MM.1S (cell line): ENCODE measurements at regions not wholly inside any gene's neighbourhood (a gene's known extent, or its start where the extent isn't known, plus 50 kb on each side); places are given as distances from the start of the nearest gene placed in this dataset.
"Not testable (repeated sequence)": the region's sequence is repeated elsewhere in the genome, so short reads cannot be mapped to it uniquely, and the experiment has no call there.

ENCODE experiments used
- DNase-seq: peaks from one replicate; pipeline ENCODE4 v3.0.0-alpha.2; 2015
- H2AFZ ChIP-seq: fragments of 300-600 bp; sonication (generic); 2 replicates; pipeline ENCODE4 v1.6.0; 2016; ENCODE audit warnings: antibody characterized with exemption, low read length
- H3F3A ChIP-seq: fragments of 300-600 bp; sonication (generic); 2 replicates; pipeline ENCODE4 v1.6.1; 2016; ENCODE audit warnings: mild to moderate bottlenecking, antibody characterized with exemption, low read length, moderate library complexity, mixed read lengths; ENCODE audit not compliant: insufficient read depth
- H3K27ac ChIP-seq: fragments of 300-600 bp; sonication (generic); 2 replicates; pipeline ENCODE4 v1.5.1; 2016; ENCODE audit warnings: mild to moderate bottlenecking, low read length
- H3K27me3 ChIP-seq: fragments of 300-600 bp; sonication (generic); replicated peaks from 2 replicates; pipeline ENCODE4 v1.6.0; 2016; ENCODE audit warnings: low read length; ENCODE audit not compliant: insufficient read depth
- H3K36me3 ChIP-seq: fragments of 300-600 bp; sonication (generic); replicated peaks from 2 replicates; pipeline ENCODE4 v1.6.1; 2016; ENCODE audit warnings: mild to moderate bottlenecking, low read length, mixed read lengths; ENCODE audit not compliant: insufficient read depth
- H3K4me1 ChIP-seq: fragments of 300-600 bp; sonication (generic); 2 replicates; pipeline ENCODE4 v1.6.1; 2016; ENCODE audit warnings: low read length, mixed read lengths
- H3K4me2 ChIP-seq: fragments of 300-600 bp; sonication (generic); 2 replicates; pipeline ENCODE4 v1.6.0; 2016; ENCODE audit warnings: low read depth, low read length
- H3K4me3 ChIP-seq: fragments of 300-600 bp; sonication (generic); 2 replicates; pipeline ENCODE4 v1.5.1; 2016; ENCODE audit warnings: low read length, mixed read lengths
- H3K79me2 ChIP-seq: fragments of 300-600 bp; sonication (generic); 2 replicates; pipeline ENCODE4 v1.6.1; 2016; ENCODE audit warnings: mixed run types, low read length, mixed read lengths
- H3K9ac ChIP-seq: fragments of 300-600 bp; sonication (generic); 2 replicates; pipeline ENCODE4 v1.6.1; 2016; ENCODE audit warnings: low read length, mixed read lengths
- H3K9me2 ChIP-seq: fragments of 300-600 bp; sonication (generic); replicated peaks from 2 replicates; pipeline ENCODE4 v1.6.1; 2016; ENCODE audit warnings: mild to moderate bottlenecking, low read length, mixed read lengths; ENCODE audit not compliant: insufficient read depth
- H3K9me3 ChIP-seq: fragments of 300-600 bp; sonication (generic); replicated peaks from 2 replicates; pipeline ENCODE4 v1.6.1; 2016; ENCODE audit warnings: mild to moderate bottlenecking, low read length, mixed read lengths; ENCODE audit not compliant: insufficient read depth
- H4K20me1 ChIP-seq: fragments of 300-600 bp; sonication (generic); 2 replicates; pipeline ENCODE4 v1.6.1; 2016; ENCODE audit warnings: mild to moderate bottlenecking, low read length, moderate library complexity, mixed read lengths; ENCODE audit not compliant: insufficient read depth
- CTCF ChIP-seq: fragments of 300-600 bp; sonication (generic); IDR thresholded peaks from 2 replicates; pipeline ENCODE4 v1.5.1; 2016; ENCODE audit warnings: antibody characterized with exemption, low read length, mixed read lengths
- EZH2 ChIP-seq: fragments of 300-600 bp; sonication (generic); optimal IDR thresholded peaks from 2 replicates; pipeline ENCODE3; 2017; ENCODE audit warnings: low read depth, mild to moderate bottlenecking, antibody characterized with exemption, low read length, mixed read lengths
- EZH2phosphoT487 ChIP-seq: fragments of 300-600 bp; sonication (generic); IDR thresholded peaks from 2 replicates; pipeline ENCODE4 v1.6.1; 2018; ENCODE audit warnings: antibody characterized with exemption, low read length

- Histone ChIP-seq H3K9me3 (no peaks in the 10 kb centered on the region), H3K9me2 (no peaks in the 10 kb centered on the region), H2AFZ (no peak overlapping the region), H3K36me3 (no peaks in the 10 kb centered on the region), H4K20me1 (no peaks in the 10 kb centered on the region), H3K4me1 (no peaks in the 10 kb centered on the region), H3K9ac (no peak overlapping the region), H3F3A (no peaks in the 10 kb centered on the region), H3K79me2 (no peaks in the 10 kb centered on the region), H3K27ac (no peak overlapping the region), H3K4me3 (no peak overlapping the region), H3K4me2 (no peak overlapping the region), H3K27me3 (no peaks in the 10 kb centered on the region)
- TF ChIP-seq EZH2phosphoT487 (no peak), CTCF (no peak), EZH2 (no peak)
- no peak for DNase-seq
Observed at GRCh38 chr2:156229724-156230362, 102.7 kb downstream of the NR4A2 start.

GRCh38 chr2:156223328-156223727 lies 109.2 kb downstream of the NR4A2 start:
- not testable (repeated sequence) for H3F3A ChIP-seq, DNase-seq, H3K4me3 ChIP-seq, H2AFZ ChIP-seq, H3K4me2 ChIP-seq, H3K9me2 ChIP-seq, H4K20me1 ChIP-seq, H3K9ac ChIP-seq, H3K79me2 ChIP-seq, H3K27ac ChIP-seq, H3K27me3 ChIP-seq, H3K9me3 ChIP-seq, H3K4me1 ChIP-seq, H3K36me3 ChIP-seq

GRCh38 chr2:156221703-156222102 lies 110.8 kb downstream of the NR4A2 start:
- no peak overlapping the region for H3K27ac ChIP-seq
- H3F3A ChIP-seq = no peaks in the 10 kb centered on the region
- no peak overlapping the region for H3K4me2 ChIP-seq
- no peak for DNase-seq
- H2AFZ ChIP-seq = no peak overlapping the region
- H3K4me1 ChIP-seq = no peaks in the 10 kb centered on the region
- H3K4me3 ChIP-seq = no peak overlapping the region
- no peaks in the 10 kb centered on the region for H3K79me2 ChIP-seq
- H3K9me3 ChIP-seq = no peaks in the 10 kb centered on the region
- H3K9ac ChIP-seq = no peak overlapping the region
- no peaks in the 10 kb centered on the region for H3K27me3 ChIP-seq
- H3K9me2 ChIP-seq = no peaks in the 10 kb centered on the region
- TF ChIP-seq EZH2 = no peak
- no peaks in the 10 kb centered on the region for H3K36me3 ChIP-seq
- no peaks in the 10 kb centered on the region for H4K20me1 ChIP-seq

- DNase-seq = no peak
- Histone ChIP-seq H3K4me2 (no peak overlapping the region), H3K79me2 (no peaks in the 10 kb centered on the region), H3K9me3 (no peaks in the 10 kb centered on the region), H3K36me3 (no peaks in the 10 kb centered on the region), H3K4me3 (no peak overlapping the region), H3K4me1 (no peaks in the 10 kb centered on the region), H3K9ac (no peak overlapping the region), H3F3A (no peaks in the 10 kb centered on the region), H3K27me3 (no peaks in the 10 kb centered on the region), H4K20me1 (no peaks in the 10 kb centered on the region), H3K27ac (no peak overlapping the region), H2AFZ (no peak overlapping the region), H3K9me2 (no peaks in the 10 kb centered on the region)
- TF ChIP-seq EZH2phosphoT487 (no peak), CTCF (no peak), EZH2 (no peak)
Observed at GRCh38 chr2:156219491-156220100, 112.9 kb downstream of the NR4A2 start.
